ENCODE measurements at regions not wholly inside any gene's neighbourhood (a gene's known extent, or its start where the extent isn't known, plus 50 kb on each side); places are given as distances from the start of the nearest gene placed in this dataset.
"Not testable (repeated sequence)": the region's sequence is repeated elsewhere in the genome, so short reads cannot be mapped to it uniquely, and the experiment has no call there.

GRCh38 chr6:115618256-115618655, 442.4 kb downstream of the FRK start:
- ATAC-seq: no peak

GRCh38 chr6:115617031-115617430, 443.7 kb downstream of the FRK start:
- ATAC-seq: no peak

GRCh38 chr6:115613488-115613887, 447.2 kb downstream of the FRK start:
- no peak for ATAC-seq

GRCh38 chr6:115612796-115613479, 447.8 kb downstream of the FRK start:
- ATAC-seq: no peak

DNA sequence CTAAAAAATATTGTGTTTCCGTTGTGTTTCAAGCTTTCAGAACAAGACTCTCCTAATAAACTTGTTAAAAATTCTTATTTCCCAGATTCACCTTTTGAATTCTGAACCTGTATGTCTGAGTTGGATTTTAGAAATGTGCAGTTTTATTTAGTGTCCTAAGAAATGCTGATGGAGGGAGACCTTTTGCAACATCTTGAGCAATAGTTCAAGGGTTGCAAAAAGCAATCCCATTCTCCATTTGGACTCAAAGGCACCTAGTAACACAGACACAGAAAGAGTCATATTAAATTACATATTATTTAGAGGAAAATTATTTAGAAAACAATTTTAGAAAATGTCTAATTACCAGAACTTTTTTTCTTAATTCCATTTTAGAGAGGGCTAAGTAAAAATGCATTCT, 448.5 kb downstream of the FRK start:
- no peak for ATAC-seq

DNA sequence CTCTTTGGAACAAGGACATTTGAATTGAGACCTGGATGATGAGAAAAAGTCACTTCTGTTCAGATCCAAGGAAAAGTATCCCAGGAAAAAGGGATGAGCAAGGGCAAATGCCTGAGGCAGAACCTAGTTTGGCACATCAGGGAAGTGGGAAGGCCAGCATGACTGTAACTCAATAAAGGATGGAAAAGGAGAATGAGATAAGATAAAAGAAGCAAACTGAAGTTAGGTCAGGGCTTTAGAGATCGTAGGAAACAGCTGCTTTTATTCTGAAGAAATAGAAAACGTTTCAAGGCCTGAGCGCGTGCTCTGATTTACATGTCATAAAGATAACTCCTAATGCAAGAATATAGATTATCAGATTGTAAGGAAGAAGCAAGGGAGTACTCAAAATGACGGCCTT, 450.0 kb downstream of the FRK start:
- ATAC-seq: no peak

DNA sequence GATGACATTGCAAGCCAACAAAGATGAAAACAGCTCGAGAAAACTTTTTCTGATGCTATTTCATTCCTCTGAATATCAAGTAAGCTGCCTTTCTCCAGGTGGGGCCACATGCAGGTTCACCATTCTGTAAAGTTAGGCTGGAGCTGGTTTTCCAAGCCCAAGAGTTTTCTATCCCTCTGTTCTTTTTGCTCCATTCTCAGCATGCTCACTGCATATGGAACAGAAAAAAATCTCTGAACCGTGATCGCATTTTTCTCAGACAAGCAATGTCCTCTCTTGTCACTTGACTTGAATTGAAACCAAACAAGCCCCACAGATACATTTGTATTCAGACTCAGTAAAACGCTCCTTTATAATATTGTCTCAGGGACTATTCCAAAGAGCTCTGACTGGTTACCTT, 451.6 kb downstream of the FRK start:
- ATAC-seq: no peak

DNA sequence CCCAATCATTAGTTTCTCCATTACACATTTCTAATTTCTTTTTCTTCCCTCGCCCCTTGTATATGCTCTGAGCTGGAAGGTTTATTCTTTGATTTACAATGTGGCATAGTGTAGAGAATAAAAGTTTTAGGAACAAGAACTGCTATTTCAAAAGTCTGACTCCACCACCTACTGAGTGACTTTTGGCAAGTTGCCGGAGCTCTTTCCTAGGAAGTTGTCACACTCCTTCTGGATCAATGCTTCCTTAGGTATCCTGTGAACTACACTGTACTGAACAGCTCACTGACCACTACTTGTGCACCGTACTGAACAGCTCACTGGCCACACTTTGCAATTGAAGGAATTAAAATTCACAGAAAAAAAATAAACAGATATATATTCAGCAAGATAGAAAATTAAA, 458.2 kb downstream of the FRK start:
- no peak for ATAC-seq

DNA sequence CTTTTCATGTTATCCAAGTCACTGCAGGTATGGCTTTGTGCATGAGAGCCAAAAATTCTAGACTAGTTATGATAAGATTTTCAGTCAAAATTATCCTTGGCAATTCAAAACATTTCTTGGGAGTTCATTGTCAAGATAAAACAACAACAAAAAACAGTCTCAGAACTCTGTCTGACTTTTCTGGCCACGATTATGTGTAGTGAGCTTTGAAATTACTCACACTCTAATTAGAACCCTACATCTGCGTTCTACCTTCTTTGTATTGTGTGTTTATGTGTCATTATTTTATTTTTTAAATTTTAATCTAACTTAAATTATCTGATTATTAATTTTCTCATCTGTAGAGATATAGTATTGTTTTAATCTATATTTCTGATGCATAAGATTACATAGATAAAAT, 459.2 kb downstream of the FRK start:
- ATAC-seq: no peak

DNA sequence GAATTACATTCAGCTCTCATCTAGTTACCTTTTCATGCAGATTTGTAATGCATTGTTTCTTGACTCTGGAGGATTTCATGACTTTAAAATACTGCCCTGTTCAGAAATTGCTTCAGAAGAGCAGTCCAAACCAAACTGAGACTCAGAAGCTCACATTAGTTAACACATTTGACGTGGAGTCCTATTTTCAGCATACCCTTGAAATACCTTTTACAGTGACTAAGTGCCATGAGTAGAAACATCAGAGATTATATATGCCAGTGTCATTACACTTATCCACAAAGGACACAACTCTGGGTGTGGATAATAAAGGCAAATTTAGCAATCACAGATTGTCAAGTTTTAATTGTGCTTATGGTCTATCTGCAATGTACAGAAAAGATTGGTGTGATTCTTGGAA, 459.6 kb downstream of the FRK start:
- ATAC-seq: no peak

- ATAC-seq: no peak
Measured at GRCh38 chr6:115594891-115595290, 465.8 kb downstream of the FRK start.

GRCh38 chr6:115592025-115592424, 468.7 kb downstream of the FRK start:
- no peak for ATAC-seq

DNA sequence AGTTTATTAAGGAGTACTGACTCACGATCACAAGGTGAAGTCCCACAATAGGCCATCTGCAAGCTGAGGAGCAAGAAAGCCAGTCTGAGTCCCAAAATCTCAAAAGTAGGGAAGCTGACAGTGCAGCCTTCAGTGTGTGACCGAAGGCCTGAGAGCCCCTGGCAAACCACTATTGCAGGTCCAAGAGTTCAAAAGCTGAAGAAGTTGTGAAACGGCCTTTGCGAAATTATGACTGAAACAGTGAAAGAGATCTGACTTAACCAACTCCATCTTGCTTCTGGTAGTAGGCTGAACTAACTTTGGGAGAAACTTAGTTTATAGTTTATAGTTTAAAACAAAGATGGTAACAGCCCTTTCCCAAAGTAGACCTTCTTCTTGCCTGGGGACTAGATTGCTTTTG, 471.6 kb downstream of the FRK start:
- not testable (repeated sequence) for ATAC-seq

GRCh38 chr6:115583290-115583689, 477.4 kb downstream of the FRK start:
- no peak for ATAC-seq

- ATAC-seq: no peak
Measured at GRCh38 chr6:115582386-115582785, 478.3 kb downstream of the FRK start.

DNA sequence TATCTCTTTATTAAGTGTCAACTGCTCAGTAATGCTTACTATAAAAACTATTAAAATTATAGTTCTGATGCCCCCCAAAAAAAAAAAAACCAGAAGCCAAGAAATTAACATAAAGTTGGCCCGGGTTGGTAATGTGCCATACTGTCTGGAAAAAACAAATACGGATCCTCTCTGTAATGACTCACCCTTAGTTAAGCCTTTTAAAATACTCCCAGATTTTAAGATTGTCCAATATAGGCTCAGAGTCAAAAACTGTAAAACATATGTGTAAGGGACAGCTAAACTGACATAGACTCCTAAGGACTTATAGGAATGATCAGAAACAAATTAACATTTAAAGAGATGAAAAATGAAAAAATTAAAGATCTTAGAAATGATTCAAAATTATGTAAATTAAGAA, 481.1 kb downstream of the FRK start:
- not testable (repeated sequence) for ATAC-seq

GRCh38 chr6:115577270-115577669, 483.4 kb downstream of the FRK start:
- no peak for ATAC-seq

DNA sequence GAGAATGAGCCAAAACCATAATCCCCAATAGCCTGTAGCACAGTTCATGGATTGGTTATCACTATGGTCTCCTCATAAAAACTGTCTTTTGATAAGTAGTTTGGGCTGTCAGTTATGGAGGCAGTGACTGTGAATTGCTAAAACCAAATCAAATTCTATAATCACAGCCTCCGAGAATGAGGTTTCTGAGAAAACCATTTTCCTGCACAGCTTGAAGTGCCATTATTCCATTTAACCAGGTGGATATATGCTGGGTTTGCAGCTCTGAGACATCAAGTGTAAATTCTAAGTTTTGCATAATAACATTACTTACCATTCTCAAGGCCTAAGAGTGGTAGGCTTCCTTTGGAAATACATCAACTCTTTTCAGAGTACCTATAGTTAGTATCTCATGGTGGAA, 485.4 kb downstream of the FRK start:
- ATAC-seq: no peak

DNA sequence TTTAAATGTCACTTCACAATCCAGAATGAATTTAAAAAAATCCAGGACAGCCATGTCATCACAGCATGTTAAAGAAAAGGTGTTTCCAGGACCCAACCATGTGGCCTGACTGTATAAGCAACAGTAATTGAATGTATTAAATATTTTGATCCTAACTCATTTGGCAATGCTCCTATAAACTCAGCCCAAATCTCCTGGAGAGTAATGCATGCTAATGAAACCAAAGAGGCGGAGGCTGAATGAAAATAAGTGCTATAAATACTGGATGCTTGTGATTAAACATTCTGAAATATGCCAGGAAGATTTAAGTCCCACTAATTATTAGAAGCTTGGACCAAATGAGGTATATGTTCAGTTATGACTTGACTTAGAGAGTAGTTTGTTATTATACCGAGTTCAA, 486.8 kb downstream of the FRK start:
- no peak for ATAC-seq

- no peak for ATAC-seq
Measured at GRCh38 chr6:115570331-115570730, 490.4 kb downstream of the FRK start.

DNA sequence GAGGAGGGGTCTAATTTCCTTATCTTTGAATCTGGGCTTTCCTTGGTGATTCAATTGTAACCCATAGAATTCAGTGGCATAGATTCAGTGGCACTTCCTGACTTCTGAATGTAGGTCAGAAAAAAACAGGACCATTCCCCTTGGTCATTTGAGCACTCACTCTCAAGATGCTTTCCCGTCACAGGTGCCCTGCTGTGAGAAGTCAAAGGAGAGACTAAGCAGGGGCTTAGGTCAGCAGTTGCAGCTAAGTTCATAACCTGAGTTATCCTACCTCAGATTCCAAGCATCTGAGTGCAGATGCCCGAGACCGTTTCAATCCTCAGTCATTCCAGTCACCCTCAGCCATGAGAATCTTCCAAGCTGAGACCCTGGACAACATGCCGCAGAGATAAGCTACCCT, 506.6 kb downstream of the FRK start:
- no peak for ATAC-seq

GRCh38 chr6:115551527-115551926, 509.2 kb downstream of the FRK start:
- ATAC-seq: no peak

GRCh38 chr6:115545672-115545986, 515.1 kb downstream of the FRK start:
- no peak for ATAC-seq

DNA sequence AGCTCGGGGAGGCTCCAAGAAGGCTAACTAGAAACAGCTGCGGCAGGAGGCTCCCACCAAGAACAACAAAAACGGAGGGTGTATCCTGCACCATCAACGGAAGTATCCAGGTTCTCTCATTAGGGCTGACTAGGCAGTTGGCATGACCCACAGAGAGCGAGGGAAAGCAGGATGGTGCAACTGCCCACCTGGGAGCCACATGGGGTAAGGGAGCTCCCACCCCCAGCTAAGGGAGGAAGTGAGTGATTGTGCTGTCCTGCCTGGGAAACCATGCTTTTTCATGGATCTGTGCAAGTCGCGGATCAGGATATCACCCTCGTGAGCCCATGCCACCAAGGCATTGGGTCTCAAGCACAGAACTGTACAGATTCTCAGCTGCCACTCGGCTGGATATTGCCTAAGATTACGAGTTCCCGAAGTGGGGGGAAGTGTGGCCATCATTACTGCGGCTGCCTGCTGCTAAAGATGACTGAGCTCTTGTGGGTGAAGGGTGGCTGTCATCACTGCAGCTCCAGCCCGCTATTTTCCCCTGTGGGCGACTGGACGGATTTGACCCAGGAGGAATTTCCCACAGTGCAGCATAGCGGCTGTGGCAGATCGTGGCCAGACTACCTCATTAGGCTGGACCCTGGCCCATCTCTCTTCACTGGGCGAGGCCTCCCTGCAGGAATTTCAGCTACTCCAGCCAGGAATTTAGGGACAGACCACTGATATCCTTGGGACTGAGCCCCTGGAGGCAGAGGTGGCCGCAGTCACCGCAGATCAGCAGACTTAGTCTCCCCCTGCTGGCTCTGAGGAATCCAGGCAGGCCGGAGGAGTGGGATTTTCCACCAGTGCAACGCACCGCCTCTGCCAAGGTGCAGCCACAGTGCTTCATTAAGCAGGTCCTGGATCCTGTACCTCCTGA, 515.7 kb downstream of the FRK start:
- no peak for ATAC-seq

Data from esophagus mucosa (tissue), 1 donor.